Stimulated activated effector memory CD8-positive, alpha-beta T cell treated with anti-CD3 and anti-CD28 coated beads, Interleukin-12 subunit alpha, Interleukin-12 subunit beta, amount 100 ng/mL, for 72 hours (primary cell): ENCODE measurements at regions not wholly inside any gene's neighbourhood (a gene's known extent, or its start where the extent isn't known, plus 50 kb on each side); places are given as distances from the start of the nearest gene placed in this dataset.

Experiments
- ATAC-seq: fragments of 150-1000 bp; cut with Tn5 transposase; 2 replicates; pipeline ENCODE4 v1.10.0; 2021
- DNase-seq, 2 donors: peaks; one replicate each; pipeline ENCODE4 v3.0.0; 2021 to 2022; ENCODE audit warnings: low spot score in 2 of 2
- H3K27ac Mint-ChIP-seq: one replicate; pipeline ENCODE4 v1.8.0; 2022; ENCODE audit warnings: mild to moderate bottlenecking, mixed read lengths
- H3K36me3 Mint-ChIP-seq: one replicate; pipeline ENCODE4 v1.8.0; 2022; ENCODE audit warnings: mild to moderate bottlenecking, mixed read lengths
- H3K4me1 Mint-ChIP-seq: one replicate; pipeline ENCODE4 v1.8.0; 2022; ENCODE audit warnings: mixed read lengths
- H3K4me3 Mint-ChIP-seq: one replicate; pipeline ENCODE4 v1.8.0; 2022; ENCODE audit warnings: mild to moderate bottlenecking, mixed read lengths
- H3K9me3 Mint-ChIP-seq: one replicate; pipeline ENCODE4 v1.8.0; 2022; ENCODE audit warnings: mixed read lengths

DNA sequence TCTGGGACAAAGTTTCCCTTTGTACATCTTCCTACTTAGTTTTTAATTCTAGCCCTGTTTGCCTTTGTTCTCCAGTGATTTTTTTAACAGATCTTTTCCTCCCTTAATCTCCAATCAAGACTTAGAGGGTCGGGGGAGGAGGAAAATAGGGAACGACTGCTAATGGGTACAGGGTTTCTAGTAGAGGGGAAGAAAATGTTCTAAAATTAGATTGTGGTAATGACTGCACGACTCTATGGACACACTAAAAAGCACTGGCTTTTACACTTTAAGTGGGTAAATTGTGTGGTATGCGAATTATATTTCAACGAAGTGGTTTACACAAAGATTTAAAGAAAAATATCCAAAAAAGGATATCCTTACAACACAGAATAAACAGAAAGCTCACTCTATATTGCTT is 110.0 kb upstream of the SPON1 start:
- H3K4me1 Mint-ChIP-seq = peaks cover 11% of the 10 kb centered on the region
- no peak overlapping the region for H3K4me3 Mint-ChIP-seq
- no peak overlapping the region for H3K27ac Mint-ChIP-seq
- H3K36me3 Mint-ChIP-seq = no peaks in the 10 kb centered on the region
- ATAC-seq (no peak), DNase-seq (no peak)
- no peaks in the 10 kb centered on the region for H3K9me3 Mint-ChIP-seq

DNA sequence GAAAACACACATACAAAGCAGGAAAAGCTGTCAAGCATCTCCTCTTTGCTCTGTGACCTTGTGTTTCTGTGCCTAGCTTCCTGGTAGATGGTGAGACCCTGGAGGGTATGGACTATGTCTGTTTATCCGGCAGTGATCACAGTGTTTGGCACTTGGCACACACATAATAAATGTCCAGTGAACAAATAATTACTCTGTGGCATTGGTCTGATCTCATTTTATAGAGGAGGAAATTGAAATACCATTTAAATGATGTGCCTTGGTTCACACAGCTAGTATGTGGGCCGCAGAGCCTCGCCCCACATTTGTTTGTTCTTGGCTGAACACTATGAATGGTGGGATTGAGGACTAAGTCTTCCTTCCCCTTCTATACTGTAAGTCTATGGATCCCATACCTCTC is 104.7 kb upstream of the SPON1 start:
- peaks cover 12% of the 10 kb centered on the region for H3K4me1 Mint-ChIP-seq

DNA sequence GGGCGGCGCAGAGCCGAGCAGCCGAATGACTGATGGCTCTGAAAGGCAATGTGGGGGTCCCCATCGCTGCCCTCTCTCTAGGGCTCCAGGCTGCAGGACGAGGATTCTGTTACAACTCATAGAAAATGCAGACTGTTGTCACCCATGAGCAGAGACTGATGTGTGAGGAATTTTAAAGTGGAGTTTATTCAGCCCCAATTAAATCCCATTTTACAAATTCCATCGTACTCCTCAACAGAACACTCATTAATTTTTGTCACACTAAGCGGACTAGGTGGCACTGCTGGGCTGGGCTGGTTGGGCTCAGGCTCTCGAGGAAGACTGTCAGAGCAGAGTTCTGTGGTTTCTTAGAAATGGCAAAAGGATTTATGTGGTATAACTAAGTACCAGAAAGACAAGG is 102.6 kb upstream of the SPON1 start:
- H3K4me1 Mint-ChIP-seq = peaks cover 12% of the 10 kb centered on the region
- ATAC-seq = no peak
- H3K9me3 Mint-ChIP-seq = no peaks in the 10 kb centered on the region
- no peak overlapping the region for H3K27ac Mint-ChIP-seq
- H3K36me3 Mint-ChIP-seq = no peaks in the 10 kb centered on the region
- no peak overlapping the region for H3K4me3 Mint-ChIP-seq
- DNase-seq = no peak

More for the DNA sequence above, 104.7 kb upstream of the SPON1 start:
- Mint-ChIP-seq H3K27ac (no peak overlapping the region), H3K9me3 (no peaks in the 10 kb centered on the region), H3K36me3 (no peaks in the 10 kb centered on the region), H3K4me3 (no peak overlapping the region)
- DNase-seq = no peak
- no peak for ATAC-seq

DNA sequence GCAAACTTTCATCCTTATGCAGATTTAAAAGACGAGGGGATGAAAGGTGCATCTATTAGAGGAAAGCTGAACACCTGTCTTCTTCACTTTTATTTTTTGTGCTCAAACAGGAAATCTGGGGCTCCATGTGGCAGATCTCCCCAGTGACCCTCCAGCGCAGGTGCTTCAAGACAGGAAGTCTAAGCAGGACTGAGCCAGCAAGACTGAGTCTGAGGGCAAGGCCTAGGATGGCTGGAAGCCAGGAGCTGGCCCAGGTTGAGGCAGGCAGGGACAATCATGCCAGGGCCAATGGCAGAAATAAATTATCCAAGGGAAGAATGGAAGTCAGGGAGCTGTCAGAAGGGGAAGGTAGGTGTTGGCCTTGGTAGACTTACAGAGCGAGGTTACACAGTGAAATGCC is 101.1 kb upstream of the SPON1 start:
- ATAC-seq = no peak
- Mint-ChIP-seq H3K27ac (no peak overlapping the region), H3K4me3 (no peak overlapping the region), H3K9me3 (no peaks in the 10 kb centered on the region), H3K4me1 (peaks cover 12% of the 10 kb centered on the region), H3K36me3 (no peaks in the 10 kb centered on the region)
- DNase-seq = peak in 1 of 2 donors; percentile 32

DNA sequence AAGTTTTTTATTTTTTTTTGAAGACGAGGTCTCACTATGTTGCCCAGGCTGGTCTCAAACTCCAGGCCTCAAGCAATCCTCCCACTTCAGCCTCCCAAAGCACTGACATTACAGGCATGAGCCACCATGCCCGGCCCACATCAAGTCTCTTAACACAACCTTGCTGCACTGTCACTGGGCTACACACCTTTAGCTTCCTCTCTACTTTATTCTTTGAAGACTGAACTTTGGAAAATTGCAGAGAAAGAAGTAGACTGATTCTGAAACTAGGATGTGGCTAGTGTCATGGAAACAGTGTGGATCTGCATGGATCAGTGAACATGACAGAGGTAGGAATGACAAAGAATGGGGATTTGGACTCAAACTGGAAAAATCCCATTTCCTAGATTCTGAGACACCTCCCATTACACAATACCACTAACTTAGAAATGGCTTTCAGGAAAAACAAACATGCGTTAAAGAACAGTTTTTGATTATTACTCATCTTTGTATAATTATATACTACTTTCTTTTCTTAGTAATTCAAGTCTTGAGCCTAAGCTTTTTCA is 99.6 kb upstream of the SPON1 start:
- DNase-seq (no peak), ATAC-seq (no peak)
- H3K9me3 Mint-ChIP-seq = no peaks in the 10 kb centered on the region
- H3K4me3 Mint-ChIP-seq = no peak overlapping the region
- H3K27ac Mint-ChIP-seq = no peak overlapping the region
- H3K36me3 Mint-ChIP-seq = no peaks in the 10 kb centered on the region
- peaks cover 12% of the 10 kb centered on the region for H3K4me1 Mint-ChIP-seq

DNA sequence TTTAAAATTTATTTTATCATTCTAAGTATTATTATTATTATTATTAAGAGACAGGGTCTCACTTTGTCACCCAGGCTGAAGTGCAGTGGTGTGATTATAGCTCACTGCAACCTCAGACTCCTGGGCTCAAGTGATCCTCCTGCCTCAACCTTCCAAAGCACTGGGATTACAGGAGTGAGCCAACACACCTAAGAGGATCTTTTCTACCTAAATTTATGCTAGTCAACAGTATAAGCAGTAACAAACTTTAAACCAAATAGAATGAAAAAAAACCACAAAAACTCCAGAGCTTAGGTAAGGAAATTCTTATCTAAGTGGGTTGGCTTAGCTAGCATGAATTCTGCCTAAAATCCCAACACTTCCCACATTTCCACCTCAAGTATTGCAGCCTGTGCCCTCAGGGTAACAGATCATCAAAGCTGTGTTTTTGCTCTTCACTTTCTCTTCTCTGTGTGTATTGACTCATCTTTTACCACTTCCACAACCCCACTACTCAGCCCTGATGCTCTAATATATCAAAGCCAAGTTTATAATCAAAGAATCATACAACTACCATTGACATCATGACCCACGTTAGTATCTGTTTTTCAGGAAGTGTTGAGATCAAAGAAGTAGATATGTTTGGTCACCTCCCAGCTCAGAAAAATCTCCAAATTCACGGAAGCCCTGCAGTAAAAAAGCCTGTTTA is 93.7 kb upstream of the SPON1 start:
- Mint-ChIP-seq H3K27ac (no peak overlapping the region), H3K4me3 (no peak overlapping the region), H3K4me1 (peaks cover 16% of the 10 kb centered on the region), H3K9me3 (peaks cover 2% of the 10 kb centered on the region), H3K36me3 (no peaks in the 10 kb centered on the region)
- ATAC-seq (peak; percentile 93), DNase-seq (no peak)

DNA sequence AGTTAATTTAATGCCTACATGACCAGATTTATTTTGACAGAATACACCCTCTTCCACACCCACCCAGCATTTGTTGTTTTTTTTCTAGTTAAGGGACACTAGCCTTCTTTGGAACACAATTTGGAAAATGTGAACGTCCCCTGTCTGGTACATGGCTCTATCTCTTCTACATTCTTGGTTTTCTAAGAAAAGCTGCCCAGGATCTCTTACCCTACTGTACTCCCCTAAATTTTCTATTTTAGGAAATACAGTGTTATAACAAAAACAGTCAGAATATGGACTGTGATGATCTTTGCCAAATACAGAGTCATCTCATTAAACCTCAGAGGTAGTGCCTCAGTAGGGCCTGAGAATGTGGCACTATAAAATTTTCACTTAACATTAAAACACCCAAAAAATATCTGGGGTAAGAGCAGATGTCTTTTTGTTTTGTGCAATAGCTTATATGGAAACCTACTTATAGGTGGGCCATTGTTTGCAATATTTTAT is 93.1 kb upstream of the SPON1 start:
- no peak overlapping the region for H3K27ac Mint-ChIP-seq
- H3K9me3 Mint-ChIP-seq = peaks cover 2% of the 10 kb centered on the region
- no peaks in the 10 kb centered on the region for H3K36me3 Mint-ChIP-seq
- DNase-seq (no peak), ATAC-seq (peak; percentile 39)
- peaks cover 16% of the 10 kb centered on the region for H3K4me1 Mint-ChIP-seq
- no peak overlapping the region for H3K4me3 Mint-ChIP-seq

DNA sequence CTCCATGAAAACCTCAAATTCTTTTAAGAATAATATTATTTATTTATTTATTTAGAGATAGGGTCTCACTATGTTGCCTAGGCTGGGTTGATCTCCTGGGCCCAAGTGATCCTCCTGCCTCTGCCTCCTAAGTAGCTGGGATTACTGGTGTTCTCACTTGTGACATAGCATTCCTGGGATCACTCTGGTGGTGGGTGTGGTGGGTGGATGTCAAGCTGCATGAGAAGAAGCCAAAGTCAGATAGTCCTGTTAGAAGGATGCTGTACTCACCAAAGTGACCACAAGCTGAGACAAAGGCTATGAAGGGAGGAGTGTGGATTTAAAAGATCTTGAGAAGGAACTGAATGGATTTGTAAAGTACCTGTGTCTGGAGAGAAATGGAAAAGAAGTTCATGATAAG is 87.9 kb upstream of the SPON1 start:
- Mint-ChIP-seq H3K9me3 (peaks cover 2% of the 10 kb centered on the region), H3K4me3 (no peak overlapping the region)
- no peak for ATAC-seq

DNA sequence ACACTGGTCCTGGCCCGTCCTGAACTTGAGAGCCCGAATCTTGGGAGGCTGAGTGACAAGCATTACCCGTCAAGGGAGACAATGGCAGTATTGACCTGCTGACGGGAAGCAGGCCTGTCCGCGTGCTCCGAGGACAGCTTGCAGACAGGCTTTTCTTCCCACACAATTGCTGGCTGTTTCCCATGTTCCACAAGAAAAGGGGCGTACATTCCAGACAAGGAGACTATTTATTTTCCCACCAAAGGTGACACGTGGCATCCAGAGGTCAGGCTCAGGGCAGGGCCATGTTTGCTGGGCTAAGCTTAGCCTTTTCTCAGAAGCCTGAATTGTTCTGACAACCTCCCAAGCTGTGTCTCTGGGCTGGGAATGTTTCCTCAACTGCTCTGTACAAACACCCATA is 86.9 kb upstream of the SPON1 start:
- Mint-ChIP-seq H3K4me1 (peaks cover 8% of the 10 kb centered on the region), H3K9me3 (no peaks in the 10 kb centered on the region), H3K4me3 (no peak overlapping the region), H3K36me3 (no peaks in the 10 kb centered on the region), H3K27ac (no peak overlapping the region)
- ATAC-seq = no peak
- no peak for DNase-seq

More for the DNA sequence above, 87.9 kb upstream of the SPON1 start:
- no peaks in the 10 kb centered on the region for H3K36me3 Mint-ChIP-seq
- H3K27ac Mint-ChIP-seq = no peak overlapping the region
- DNase-seq = no peak
- H3K4me1 Mint-ChIP-seq = peaks cover 7% of the 10 kb centered on the region

DNA sequence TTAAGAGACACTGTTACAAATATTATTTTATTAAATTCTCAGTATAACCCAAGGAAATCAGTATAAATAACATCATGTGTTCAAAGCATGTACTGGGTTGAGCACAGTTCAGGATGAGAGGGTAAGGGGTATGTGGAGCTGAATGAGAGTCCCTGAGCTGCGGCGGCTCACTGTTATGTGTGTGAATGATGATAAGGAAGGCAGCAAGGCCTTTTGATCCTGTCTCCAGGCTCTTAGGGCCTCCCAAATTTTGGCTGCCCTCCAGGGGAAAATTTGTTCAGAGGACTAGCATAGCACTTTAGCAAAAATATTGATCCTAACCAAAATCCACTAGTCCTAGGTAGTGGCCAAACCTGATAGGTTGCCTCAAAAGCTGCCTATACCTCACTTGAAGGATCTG is 86.1 kb upstream of the SPON1 start:
- H3K4me3 Mint-ChIP-seq = no peak overlapping the region
- H3K27ac Mint-ChIP-seq = no peak overlapping the region
- no peaks in the 10 kb centered on the region for H3K9me3 Mint-ChIP-seq
- DNase-seq (no peak), ATAC-seq (no peak)
- H3K4me1 Mint-ChIP-seq = peaks cover 10% of the 10 kb centered on the region
- no peaks in the 10 kb centered on the region for H3K36me3 Mint-ChIP-seq

DNA sequence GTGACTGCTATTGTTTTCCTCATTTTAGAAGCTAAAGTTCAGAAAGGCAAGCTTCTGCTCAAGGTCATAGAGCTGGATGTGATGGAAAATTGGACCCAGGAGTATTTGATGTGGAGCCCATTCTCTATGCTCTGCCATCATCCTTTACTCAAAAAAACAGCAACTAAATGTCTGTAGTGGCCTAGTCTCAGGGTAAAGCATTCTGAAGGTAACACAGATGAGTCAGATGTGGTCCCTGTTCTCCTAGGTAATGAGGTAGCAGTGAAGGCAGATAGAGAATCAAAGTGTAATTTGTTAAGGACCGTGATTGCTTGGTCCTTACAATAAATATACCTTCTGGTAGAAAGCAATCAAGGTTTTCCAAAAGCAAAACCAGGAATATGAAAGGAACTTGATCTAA is 84.4 kb upstream of the SPON1 start:
- H3K4me1 Mint-ChIP-seq = peaks cover 10% of the 10 kb centered on the region
- ATAC-seq (no peak), DNase-seq (no peak)
- no peaks in the 10 kb centered on the region for H3K9me3 Mint-ChIP-seq
- no peak overlapping the region for H3K27ac Mint-ChIP-seq
- no peaks in the 10 kb centered on the region for H3K36me3 Mint-ChIP-seq
- no peak overlapping the region for H3K4me3 Mint-ChIP-seq

DNA sequence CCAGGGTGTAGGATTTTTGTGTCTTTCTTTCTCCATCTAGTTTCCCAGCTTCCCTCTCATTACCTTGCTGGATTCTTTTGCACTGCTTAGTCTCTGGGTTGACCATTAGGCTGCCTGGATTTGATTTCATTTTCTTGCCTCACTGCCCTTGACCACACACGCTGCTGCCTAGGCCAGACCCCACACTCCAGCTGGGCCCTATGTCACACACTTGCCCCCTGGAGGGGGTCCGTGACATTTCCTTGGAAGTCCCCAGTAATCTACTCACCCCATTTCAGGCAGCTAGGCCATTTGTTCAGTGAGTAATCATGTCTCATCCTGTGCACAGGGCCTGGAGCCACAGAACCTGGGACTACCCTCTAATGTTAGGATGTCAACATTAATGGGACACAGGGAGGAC is 81.9 kb upstream of the SPON1 start:
- H3K9me3 Mint-ChIP-seq = no peaks in the 10 kb centered on the region
- no peak overlapping the region for H3K27ac Mint-ChIP-seq
- DNase-seq = no peak
- H3K36me3 Mint-ChIP-seq = no peaks in the 10 kb centered on the region
- H3K4me1 Mint-ChIP-seq = peaks cover 4% of the 10 kb centered on the region
- no peak for ATAC-seq
- no peak overlapping the region for H3K4me3 Mint-ChIP-seq

DNA sequence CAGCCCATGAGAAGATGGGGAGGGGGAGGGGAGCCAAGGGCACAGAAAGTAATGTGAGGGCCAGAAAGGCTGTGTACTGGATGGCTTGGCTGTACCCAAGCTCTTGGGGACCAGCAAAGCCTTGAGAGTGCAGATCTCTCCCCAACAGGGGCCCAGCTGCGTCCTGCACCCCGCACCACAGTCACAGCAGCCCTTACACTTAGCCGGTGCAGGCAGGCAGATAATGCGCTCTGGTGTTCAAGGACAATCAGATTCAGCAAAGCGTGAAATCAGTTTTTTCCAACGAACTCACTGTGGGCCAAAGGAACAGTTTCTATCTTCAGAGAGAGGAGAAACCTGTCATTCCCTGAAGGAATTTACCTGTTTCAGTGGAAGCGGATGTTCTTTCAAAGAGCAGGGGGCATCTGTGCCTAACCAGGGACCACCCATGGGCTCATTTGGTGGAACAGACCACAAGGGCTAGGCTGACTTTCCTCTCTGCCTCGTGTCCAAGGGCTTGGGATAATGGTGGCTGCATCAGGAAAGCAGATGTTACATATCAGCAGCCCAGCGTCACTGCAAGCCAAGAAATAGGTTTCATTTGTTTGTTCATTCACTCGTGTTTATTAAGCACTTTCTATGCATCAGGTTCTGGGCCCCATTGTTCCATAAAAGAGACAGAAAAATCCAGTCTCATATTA is 81.2 kb upstream of the SPON1 start:
- no peak overlapping the region for H3K4me3 Mint-ChIP-seq
- H3K27ac Mint-ChIP-seq = no peak overlapping the region
- no peaks in the 10 kb centered on the region for H3K9me3 Mint-ChIP-seq
- DNase-seq (no peak), ATAC-seq (no peak)
- no peaks in the 10 kb centered on the region for H3K36me3 Mint-ChIP-seq
- H3K4me1 Mint-ChIP-seq = peaks cover 4% of the 10 kb centered on the region

DNA sequence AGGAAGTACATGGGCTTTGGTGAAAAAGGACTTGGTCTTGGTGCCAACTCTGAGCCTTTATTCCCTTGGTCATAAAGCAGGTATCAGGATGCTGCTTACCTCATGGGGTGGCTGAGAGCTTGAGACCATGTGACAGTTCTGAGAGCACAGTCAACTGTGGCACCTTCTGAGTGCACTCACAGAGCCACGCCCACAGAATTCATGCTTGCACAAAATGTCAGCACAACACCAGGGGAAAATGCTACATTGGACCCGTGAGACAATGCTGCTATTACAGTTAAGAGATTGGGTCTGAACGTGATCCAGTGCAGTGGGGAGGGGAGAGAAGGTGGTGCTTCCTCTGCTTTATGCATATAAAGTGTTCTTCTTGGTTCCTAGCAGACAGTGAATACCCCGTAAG is 79.5 kb upstream of the SPON1 start:
- no peak overlapping the region for H3K4me3 Mint-ChIP-seq
- ATAC-seq = peak; percentile 69

DNA sequence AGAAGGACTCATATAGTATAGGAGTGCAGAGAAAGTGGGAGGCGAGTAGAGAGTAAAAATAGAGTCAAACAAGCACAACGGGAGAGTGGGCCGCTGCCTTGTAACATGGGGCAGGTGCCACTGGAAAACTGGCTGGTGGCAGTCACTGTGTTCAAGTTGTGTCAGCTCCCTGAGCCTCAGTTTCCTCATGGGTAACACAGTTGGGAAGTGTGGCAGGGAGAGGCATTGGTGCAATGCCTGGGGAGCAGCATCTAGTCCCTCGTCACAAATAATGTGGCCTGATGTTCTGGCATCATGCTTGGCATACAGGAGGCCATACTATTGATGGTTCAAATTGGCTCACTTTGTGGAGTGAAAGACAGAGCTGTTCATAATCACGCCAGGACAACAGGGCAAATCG is 78.9 kb upstream of the SPON1 start:
- DNase-seq = no peak
- H3K4me1 Mint-ChIP-seq = peaks cover 4% of the 10 kb centered on the region
- H3K36me3 Mint-ChIP-seq = no peaks in the 10 kb centered on the region
- peaks cover 3% of the 10 kb centered on the region for H3K9me3 Mint-ChIP-seq
- ATAC-seq = no peak
- no peak overlapping the region for H3K27ac Mint-ChIP-seq
- H3K4me3 Mint-ChIP-seq = no peak overlapping the region

More for the DNA sequence above, 79.5 kb upstream of the SPON1 start:
- H3K4me1 Mint-ChIP-seq = peaks cover 4% of the 10 kb centered on the region
- H3K9me3 Mint-ChIP-seq = peaks cover 3% of the 10 kb centered on the region
- no peak for DNase-seq
- H3K36me3 Mint-ChIP-seq = no peaks in the 10 kb centered on the region
- no peak overlapping the region for H3K27ac Mint-ChIP-seq
